Gastroesophageal sphincter (tissue), 4 donors: ENCODE measurements at regions not wholly inside any gene's neighbourhood (a gene's known extent, or its start where the extent isn't known, plus 50 kb on each side); places are given as distances from the start of the nearest gene placed in this dataset.

Source experiments
- ATAC-seq: fragments of 150-250 bp; one replicate; pipeline ENCODE4 v1.9.1; 2016; ENCODE audit warnings: mild to moderate bottlenecking, moderate library complexity
- H3K27ac ChIP-seq, 4 donors: fragments of 200-600 bp; sonication (generic) in 3 of 4; 1 replicate in 3 of 4; 2 replicates in 1 of 4; pipeline ENCODE4 v1.5.1; 2016 to 2019
- H3K27me3 ChIP-seq: fragments of 200-600 bp; sonication (generic); one replicate; pipeline ENCODE4 v1.5.1; 2019
- H3K36me3 ChIP-seq, 2 donors: fragments of 200-600 bp; sonication (generic); one replicate each; pipeline ENCODE4 v1.5.1; 2019; ENCODE audit warnings: control low read depth in 1 of 2
- H3K4me1 ChIP-seq, 3 donors: fragments of 200-600 bp; sonication (generic); 1 replicate in 2 of 3; 2 replicates in 1 of 3; pipeline ENCODE4 v1.5.1; 2016 to 2019; ENCODE audit warnings: control low read depth in 2 of 3
- H3K4me3 ChIP-seq, 2 donors: fragments of 200-600 bp; sonication (generic); one replicate each; pipeline ENCODE4 v1.5.1; 2019; ENCODE audit warnings: mild to moderate bottlenecking in 1 of 2, moderate library complexity in 1 of 2
- H3K9me3 ChIP-seq, 3 donors: fragments of 200-600 bp; sonication (generic); one replicate each; pipeline ENCODE4 v1.5.1; 2017 to 2019; ENCODE audit warnings: control low read depth in 2 of 3
- CTCF ChIP-seq, 4 experiments: fragments of 200-600 bp in 2 of 4; fragments of 450-650 bp in 2 of 4; sonication (generic) in 1 of 4; IDR thresholded peaks; one replicate each; pipeline ENCODE4 v1.5.1; 2017 to 2019; ENCODE audit warnings: antibody characterized with exemption in 4 of 4, mild to moderate bottlenecking in 2 of 4, moderate library complexity in 2 of 4
- EP300 ChIP-seq: sonication (generic); formaldehyde crosslinking; IDR thresholded peaks from one replicate; pipeline ENCODE4 v1.6.1; 2017; ENCODE audit warnings: antibody characterized with exemption, mild to moderate bottlenecking
- POLR2A ChIP-seq, 2 donors: fragments of 450-650 bp; IDR thresholded peaks; one replicate each; pipeline ENCODE4 v1.6.1; 2017; ENCODE audit warnings: antibody characterized with exemption in 2 of 2, mild to moderate bottlenecking in 2 of 2, moderate library complexity in 1 of 2
- POLR2AphosphoS5 ChIP-seq: sonication (generic); formaldehyde crosslinking; IDR thresholded peaks from one replicate; pipeline ENCODE4 v1.6.1; 2017; ENCODE audit warnings: antibody characterized with exemption
- whole genome bisulfite sequencing, 2 donors: methylation state at CpG; one replicate each; pipeline ENCODE4 v1.1.5; 2018; ENCODE audit warnings: low coverage in 1 of 2; 5-methylcytosine and 5-hydroxymethylcytosine counted together

- TF ChIP-seq EP300 = no peak
- no peak for TF ChIP-seq POLR2AphosphoS5
- TF ChIP-seq CTCF (IDR thresholded peaks at IDR 0.05) = no peak
- no peak for TF ChIP-seq POLR2A (IDR thresholded peaks at IDR 0.05)
- WGBS, 2 donors = 84% methylated on average over 5 of the region's 5 CpGs
- Histone ChIP-seq H3K4me1 (peaks cover 0 to 11% (median 0%) of the 10 kb centered on the region in 3 donors), H3K36me3 (no peaks in the 10 kb centered on the region), H3K4me3 (no peak overlapping the region), H3K27ac (no peak overlapping the region), H3K27me3 (no peaks in the 10 kb centered on the region), H3K9me3 (no peaks in the 10 kb centered on the region)
- no peak for ATAC-seq
Observed at GRCh38 chr6:137351890-137352289, 132.7 kb upstream of the IFNGR1 start.

- WGBS, 2 donors = 100% methylated on average over 1 to 2 of the region's 2 CpGs
- Histone ChIP-seq H3K4me3 (no peak overlapping the region), H3K36me3 (no peaks in the 10 kb centered on the region), H3K4me1 (peaks cover 0 to 11% (median 0%) of the 10 kb centered on the region in 3 donors), H3K9me3 (no peaks in the 10 kb centered on the region), H3K27ac (no peak overlapping the region), H3K27me3 (no peaks in the 10 kb centered on the region)
- TF ChIP-seq POLR2AphosphoS5 = no peak
- no peak for TF ChIP-seq POLR2A (IDR thresholded peaks at IDR 0.05)
- TF ChIP-seq CTCF (IDR thresholded peaks at IDR 0.05) = no peak
- TF ChIP-seq EP300 = no peak
- ATAC-seq = no peak
Observed at GRCh38 chr6:137350857-137351256, 131.7 kb upstream of the IFNGR1 start.

GRCh38 chr6:137349856-137350830, 131.0 kb upstream of the IFNGR1 start:
- Histone ChIP-seq H3K4me3 (no peak overlapping the region), H3K4me1 (peaks cover 0 to 11% (median 0%) of the 10 kb centered on the region in 3 donors), H3K27me3 (no peaks in the 10 kb centered on the region), H3K27ac (no peak overlapping the region), H3K9me3 (no peaks in the 10 kb centered on the region), H3K36me3 (no peaks in the 10 kb centered on the region)
- no peak for ATAC-seq
- 15 to 30% methylated on average over 11 of the region's 11 CpGs for WGBS, 2 donors
- no peak for TF ChIP-seq EP300

- ATAC-seq = no peak
- H3K9me3 ChIP-seq = no peaks in the 10 kb centered on the region
- H3K36me3 ChIP-seq = no peaks in the 10 kb centered on the region
- H3K4me3 ChIP-seq = no peak overlapping the region
- 84 to 85% methylated on average over 3 of the region's 3 CpGs for WGBS, 2 donors
- no peak for TF ChIP-seq POLR2A (IDR thresholded peaks at IDR 0.05)
- peaks cover 0 to 11% (median 0%) of the 10 kb centered on the region in 3 donors for H3K4me1 ChIP-seq
- H3K27ac ChIP-seq = no peak overlapping the region
- H3K27me3 ChIP-seq = no peaks in the 10 kb centered on the region
Observed at GRCh38 chr6:137348777-137349176, 129.6 kb upstream of the IFNGR1 start.

- no peak overlapping the region for H3K4me3 ChIP-seq
- WGBS, 2 donors = 85 to 100% methylated on average over 2 to 3 of the region's 3 CpGs
Observed at GRCh38 chr6:137343241-137343640, 124.1 kb upstream of the IFNGR1 start.

More at GRCh38 chr6:137343241-137343640, 124.1 kb upstream of the IFNGR1 start:
- no peaks in the 10 kb centered on the region for H3K9me3 ChIP-seq
- TF ChIP-seq POLR2A (IDR thresholded peaks at IDR 0.05) = no peak
- no peak for TF ChIP-seq CTCF (IDR thresholded peaks at IDR 0.05)
- no peak for TF ChIP-seq POLR2AphosphoS5
- no peak for TF ChIP-seq EP300
- no peak overlapping the region for H3K27ac ChIP-seq
- H3K4me1 ChIP-seq = peaks cover 2 to 19% (median 9%) of the 10 kb centered on the region in 3 donors
- ATAC-seq = no peak
- no peaks in the 10 kb centered on the region for H3K27me3 ChIP-seq
- no peaks in the 10 kb centered on the region for H3K36me3 ChIP-seq
